Right lobe of liver (tissue), 6 donors: ENCODE measurements at regions not wholly inside any gene's neighbourhood (a gene's known extent, or its start where the extent isn't known, plus 50 kb on each side); places are given as distances from the start of the nearest gene placed in this dataset.

ENCODE experiments used
- ATAC-seq, 4 donors: fragments of 200-7000 bp; cut with Tn5 transposase; one replicate each; pipeline ENCODE4 v1.9.1; 2020; ENCODE audit warnings: mild to moderate bottlenecking in 4 of 4, moderate library complexity in 4 of 4
- DNase-seq, 3 donors: peaks; one replicate each; pipeline ENCODE4 v3.0.0-alpha.2; 2020
- H3K27ac ChIP-seq, 3 donors: fragments of 200-600 bp; one replicate each; pipeline ENCODE4 v1.8.0; 2022
- H3K27me3 ChIP-seq, 2 donors: fragments of 200-600 bp; one replicate each; pipeline ENCODE4 v1.8.0; 2022
- H3K36me3 ChIP-seq, 4 donors: fragments of 200-600 bp; sonication (generic) in 1 of 4; one replicate each; pipeline versions ENCODE4 v1.5.1 to v1.8.0; 2017 to 2022; ENCODE audit warnings: control low read depth in 1 of 4
- H3K4me1 ChIP-seq, 4 donors: fragments of 200-600 bp; sonication (generic) in 1 of 4; one replicate each; pipeline versions ENCODE4 v1.5.1 to v1.8.0; 2017 to 2022; ENCODE audit warnings: control low read depth in 1 of 4
- H3K4me3 ChIP-seq, 3 donors: fragments of 200-600 bp; one replicate each; pipeline ENCODE4 v1.8.0; 2022
- H3K9me3 ChIP-seq, 4 donors: fragments of 200-600 bp; sonication (generic) in 1 of 4; one replicate each; pipeline versions ENCODE4 v1.5.1 to v1.8.0; 2017 to 2022; ENCODE audit warnings: control low read depth in 1 of 4
- POLR2A ChIP-seq: fragments of 450-650 bp; IDR thresholded peaks from one replicate; pipeline ENCODE4 v1.6.1; 2017; ENCODE audit warnings: antibody characterized with exemption, mild to moderate bottlenecking
- WGBS: methylation state at CpG from one replicate; pipeline ENCODE4 v1.1.6; 2018; ENCODE audit warnings: low coverage, low lambda C conversion rate; ENCODE audit not compliant: insufficient coverage; ENCODE audit errors: missing lambda C conversion rate; 5-methylcytosine and 5-hydroxymethylcytosine counted together
- intact Hi-C, 2 donors: fragments of 100-400 bp; cut with DNase I; formaldehyde crosslinking; loops; one replicate each; pipeline versions ENCODE4 v1.11.2 to v1.14.1; 2022
- TF ChIP-seq, protein P1 (sequence below), 4 donors: fragments of 200-600 bp in 3 of 4; fragments of 450-650 bp in 1 of 4; IDR thresholded peaks; one replicate each; pipeline versions ENCODE4 v1.5.1 to v1.8.0; 2016 to 2022; ENCODE audit warnings: antibody characterized with exemption in 4 of 4, mild to moderate bottlenecking in 2 of 4
- donor health status: DM: no; HTN: yes; CAD: no.
- donor health status: DM: no; HTN: no; CAD: no.
- donor health status: DM: no; HTN: no; CAD: no.
- donor health status: DM: no; HTN: yes; CAD: no.
- donor health status: DM: no; HTN: yes; CAD: no.

DNA sequence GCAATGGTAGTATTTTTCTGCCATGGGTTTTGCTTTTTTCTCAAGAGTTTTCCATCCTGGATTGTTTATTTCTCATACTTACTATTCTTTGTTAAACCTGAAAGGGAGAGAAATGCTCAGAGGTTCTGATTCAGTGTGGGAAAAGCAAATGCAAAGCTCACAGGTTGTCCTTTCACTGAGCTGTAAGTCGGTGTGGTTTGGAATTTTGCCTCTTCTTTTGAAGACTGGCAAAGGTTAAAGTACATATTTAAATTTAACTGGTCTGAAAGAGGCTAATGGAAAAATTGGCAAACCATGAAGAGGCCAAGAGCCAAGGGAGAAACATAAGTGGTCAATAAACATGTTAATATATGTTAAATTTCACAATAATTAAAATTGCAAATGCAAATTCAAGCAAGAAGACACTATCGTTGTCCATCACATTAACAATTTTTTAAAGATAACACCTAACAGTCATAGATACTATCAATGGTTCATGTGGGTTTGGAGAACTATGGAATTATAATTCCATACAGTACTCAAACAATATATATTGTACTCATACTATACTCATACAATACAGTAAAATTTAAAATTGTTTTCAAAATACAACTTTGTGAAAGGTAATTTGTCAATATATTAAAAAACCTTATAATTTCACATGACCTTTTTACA lies 246.8 kb upstream of the STT3B start:
- 31% methylated on average over 2 of the region's 2 CpGs for WGBS
- Histone ChIP-seq H3K36me3 (no peaks in the 10 kb centered on the region), H3K9me3 (no peaks in the 10 kb centered on the region), H3K4me3 (no peak overlapping the region), H3K4me1 (peaks cover 0 to 11% (median 3%) of the 10 kb centered on the region in 4 donors), H3K27ac (peak overlapping the region in 1 of 3 donors; percentile 38), H3K27me3 (no peaks in the 10 kb centered on the region)
- ATAC-seq (peak; percentile 79 to 92 (median 88)), DNase-seq (no peak)
- TF ChIP-seq POLR2A, result no peak
- TF ChIP-seq, protein P1, sequence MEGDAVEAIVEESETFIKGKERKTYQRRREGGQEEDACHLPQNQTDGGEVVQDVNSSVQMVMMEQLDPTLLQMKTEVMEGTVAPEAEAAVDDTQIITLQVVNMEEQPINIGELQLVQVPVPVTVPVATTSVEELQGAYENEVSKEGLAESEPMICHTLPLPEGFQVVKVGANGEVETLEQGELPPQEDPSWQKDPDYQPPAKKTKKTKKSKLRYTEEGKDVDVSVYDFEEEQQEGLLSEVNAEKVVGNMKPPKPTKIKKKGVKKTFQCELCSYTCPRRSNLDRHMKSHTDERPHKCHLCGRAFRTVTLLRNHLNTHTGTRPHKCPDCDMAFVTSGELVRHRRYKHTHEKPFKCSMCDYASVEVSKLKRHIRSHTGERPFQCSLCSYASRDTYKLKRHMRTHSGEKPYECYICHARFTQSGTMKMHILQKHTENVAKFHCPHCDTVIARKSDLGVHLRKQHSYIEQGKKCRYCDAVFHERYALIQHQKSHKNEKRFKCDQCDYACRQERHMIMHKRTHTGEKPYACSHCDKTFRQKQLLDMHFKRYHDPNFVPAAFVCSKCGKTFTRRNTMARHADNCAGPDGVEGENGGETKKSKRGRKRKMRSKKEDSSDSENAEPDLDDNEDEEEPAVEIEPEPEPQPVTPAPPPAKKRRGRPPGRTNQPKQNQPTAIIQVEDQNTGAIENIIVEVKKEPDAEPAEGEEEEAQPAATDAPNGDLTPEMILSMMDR (IDR thresholded peaks at IDR 0.05), result no peak
- intact Hi-C loops, result no loop called here

DNA sequence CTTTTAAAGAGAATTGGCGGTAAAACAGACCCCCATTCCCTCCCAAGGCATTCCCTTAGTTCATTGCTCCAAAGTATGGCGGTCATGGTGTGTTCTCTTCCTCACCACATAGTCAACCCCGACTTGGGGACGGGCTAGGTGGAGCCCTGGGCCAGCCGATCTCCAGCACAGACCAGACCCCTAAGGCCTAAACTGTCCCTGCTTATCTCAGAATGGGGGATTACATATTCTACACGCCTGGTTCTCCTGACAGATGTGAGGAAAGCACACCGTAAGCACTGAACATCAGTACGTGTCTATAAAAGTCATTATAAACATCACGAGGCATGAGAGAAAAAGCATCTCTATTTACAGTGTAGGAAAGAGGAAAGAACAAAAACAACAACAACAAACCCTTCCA lies 244.5 kb upstream of the STT3B start:
- H3K27me3 ChIP-seq, result no peaks in the 10 kb centered on the region
- no peak overlapping the region for H3K27ac ChIP-seq
- H3K4me3 ChIP-seq, result no peak overlapping the region
- TF ChIP-seq POLR2A, result no peak
- TF ChIP-seq, protein P1 (IDR thresholded peaks at IDR 0.05), result no peak
- 97% methylated on average over 9 of the region's 9 CpGs for WGBS
- intact Hi-C loops, result no loop called here
- H3K4me1 ChIP-seq, result peaks cover 0 to 11% (median 3%) of the 10 kb centered on the region in 4 donors
- no peak for DNase-seq
- ATAC-seq, result no peak
- H3K36me3 ChIP-seq, result no peaks in the 10 kb centered on the region
- H3K9me3 ChIP-seq, result no peaks in the 10 kb centered on the region

DNA sequence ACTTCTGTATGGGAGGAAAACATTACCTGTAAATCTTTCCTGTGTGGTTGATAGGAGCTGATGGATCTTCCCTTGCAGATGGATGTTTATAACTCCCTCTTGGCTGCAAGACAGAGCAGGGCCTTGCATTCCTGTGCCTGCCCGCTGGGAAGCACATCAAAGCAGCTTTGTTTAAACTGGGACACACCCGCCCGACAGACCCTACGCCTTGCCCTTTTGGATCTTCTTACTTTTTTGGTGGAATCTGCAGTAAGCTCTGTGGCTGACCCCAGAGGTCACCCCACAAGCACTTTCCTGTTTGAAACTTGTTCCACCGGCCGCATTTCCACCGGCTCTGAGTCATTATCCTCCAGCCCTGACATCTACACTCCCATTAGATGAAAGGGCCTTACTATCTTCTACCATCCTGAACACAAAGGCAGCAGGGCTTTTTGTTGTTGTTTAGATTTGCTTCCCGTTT lies 244.1 kb upstream of the STT3B start:
- H3K4me1 ChIP-seq, result peaks cover 0 to 11% (median 3%) of the 10 kb centered on the region in 4 donors
- H3K27ac ChIP-seq, result no peak overlapping the region
- no peak for TF ChIP-seq POLR2A
- TF ChIP-seq, protein P1 (IDR thresholded peaks at IDR 0.05), result no peak
- WGBS, result 36% methylated on average over 7 of the region's 8 CpGs
- no peaks in the 10 kb centered on the region for H3K27me3 ChIP-seq
- DNase-seq (peak in 1 of 3 donors; percentile 27), ATAC-seq (peak; percentile 34 to 76 (median 58))
- H3K4me3 ChIP-seq, result no peak overlapping the region
- no peaks in the 10 kb centered on the region for H3K36me3 ChIP-seq
- H3K9me3 ChIP-seq, result no peaks in the 10 kb centered on the region
- intact Hi-C loops, result no loop called here

DNA sequence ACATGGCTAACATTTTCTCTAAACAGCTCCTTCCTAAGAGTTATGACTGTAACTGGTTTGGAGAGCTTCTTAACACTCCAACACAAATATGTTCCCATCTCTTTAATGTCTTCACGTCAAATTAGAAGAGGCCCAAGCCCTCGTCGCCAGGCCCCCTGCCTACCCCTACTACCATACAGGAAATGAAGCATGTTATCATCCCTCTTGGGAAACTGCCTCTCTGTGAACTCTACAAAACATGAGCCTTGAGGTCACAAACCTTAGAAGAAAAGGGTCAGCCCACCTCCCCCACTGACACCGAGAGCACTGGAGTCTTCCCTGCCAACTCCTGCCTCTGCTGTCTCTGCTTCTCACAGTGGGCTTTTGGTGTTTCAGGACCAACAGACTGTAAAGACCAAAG lies 243.1 kb upstream of the STT3B start:
- peaks cover 0 to 11% (median 3%) of the 10 kb centered on the region in 4 donors for H3K4me1 ChIP-seq
- H3K36me3 ChIP-seq, result no peaks in the 10 kb centered on the region
- H3K4me3 ChIP-seq, result no peak overlapping the region
- TF ChIP-seq, protein P1 (IDR thresholded peaks at IDR 0.05), result no peak
- no peak for TF ChIP-seq POLR2A
- no peak for DNase-seq
- intact Hi-C loops, result no loop called here
- no peaks in the 10 kb centered on the region for H3K27me3 ChIP-seq
- H3K27ac ChIP-seq, result no peak overlapping the region
- WGBS, result 64% methylated on average over 4 of the region's 4 CpGs
- ATAC-seq, result no peak
- no peaks in the 10 kb centered on the region for H3K9me3 ChIP-seq
